Heart left ventricle (tissue), 13 donors: ENCODE measurements at regions not wholly inside any gene's neighbourhood (a gene's known extent, or its start where the extent isn't known, plus 50 kb on each side); places are given as distances from the start of the nearest gene placed in this dataset.

Experiments used
- CTCF ChIP-seq, 12 donors: fragments of 200-600 bp; sonication (generic) in 4 of 12; IDR thresholded peaks; one replicate each; pipeline versions ENCODE4 v1.5.0 to v1.8.0; 2018 to 2022; ENCODE audit warnings: antibody characterized with exemption in 12 of 12, mild to moderate bottlenecking in 5 of 12
- POLR2A ChIP-seq, 2 donors: fragments of 450-650 bp; IDR thresholded peaks; one replicate each; pipeline ENCODE4 v1.6.1; 2017; ENCODE audit warnings: antibody characterized with exemption in 2 of 2, mild to moderate bottlenecking in 2 of 2, moderate library complexity in 2 of 2
- donor health status: ischemic (EF 13 %, LVEDD 7.1; RV severe dilation, severe dysfunction).
- donor health status: DM: no; HTN: yes; CAD: no.
- donor health status: DM: no; HTN: no; CAD: no.
- donor health status: ischemic (EF 25% LVEDD 6.9; RV normal size, moderate dysfunction).
- donor health status: ischemic (EF 25% LVEDD 5.7; RV mildly dilated, moderate dysfunction).
- donor health status: ischemic (EF 35%, LVEDD 5.7; RV mildly dilated, moderate dysfunction).
- donor health status: nonischemic (EF 11% LVEDD 7.7; RV severe dilation, severe dysfunction).
- donor health status: DM: yes; HTN: yes; CAD: no.
- donor health status: PGD.
- donor health status: ischemic (EF 29% LVEDD 5.4; RV normal size, mild dysfunction).
- donor health status: nonischemic (EF 23%, LVEDD 6.1; RV moderate dilation, normal function).

- TF ChIP-seq POLR2A (IDR thresholded peaks at IDR 0.05) (no peak), CTCF (IDR thresholded peaks at IDR 0.05) (no peak)
Measured at GRCh38 chr5:27944471-27944870, 906.1 kb upstream of the CDH9 start.
